Mucosa of rectum (tissue), 2 donors: ENCODE measurements at regions not wholly inside any gene's neighbourhood (a gene's known extent, or its start where the extent isn't known, plus 50 kb on each side); places are given as distances from the start of the nearest gene placed in this dataset.
"Not testable (repeated sequence)": the region's sequence is repeated elsewhere in the genome, so short reads cannot be mapped to it uniquely, and the experiment has no call there.

Source experiments
- H3K27ac ChIP-seq, 2 donors: one replicate each; pipeline ENCODE4 v1.7.0; 2013; ENCODE audit warnings: inconsistent platforms in 2 of 2, low read depth in 2 of 2, low read length in 2 of 2
- H3K27me3 ChIP-seq, 2 donors: one replicate each; pipeline ENCODE4 v1.7.0; 2013; ENCODE audit warnings: low read length in 2 of 2; ENCODE audit not compliant: control insufficient read depth in 2 of 2, insufficient read depth in 2 of 2
- H3K36me3 ChIP-seq, 2 donors: one replicate each; pipeline ENCODE4 v1.7.0; 2013; ENCODE audit warnings: low read length in 2 of 2; ENCODE audit not compliant: control insufficient read depth in 2 of 2, insufficient read depth in 2 of 2
- H3K4me1 ChIP-seq, 2 donors: one replicate each; pipeline ENCODE4 v1.7.0; 2013; ENCODE audit warnings: low read length in 2 of 2, mild to moderate bottlenecking in 1 of 2; ENCODE audit not compliant: control insufficient read depth in 2 of 2, insufficient read depth in 2 of 2
- H3K4me3 ChIP-seq, 2 donors: one replicate each; pipeline ENCODE4 v1.7.0; 2013; ENCODE audit warnings: low read length in 2 of 2
- H3K9ac ChIP-seq, 2 donors: one replicate each; pipeline ENCODE4 v1.7.0; 2013; ENCODE audit warnings: low read length in 2 of 2, low read depth in 1 of 2, mild to moderate bottlenecking in 1 of 2
- H3K9me3 ChIP-seq, 2 donors: one replicate each; pipeline ENCODE4 v1.7.0; 2013; ENCODE audit warnings: low read length in 2 of 2; ENCODE audit not compliant: control insufficient read depth in 2 of 2
- donor health status: healthy.
- donor health status: Normal muscosa, but diverticular disease.

DNA sequence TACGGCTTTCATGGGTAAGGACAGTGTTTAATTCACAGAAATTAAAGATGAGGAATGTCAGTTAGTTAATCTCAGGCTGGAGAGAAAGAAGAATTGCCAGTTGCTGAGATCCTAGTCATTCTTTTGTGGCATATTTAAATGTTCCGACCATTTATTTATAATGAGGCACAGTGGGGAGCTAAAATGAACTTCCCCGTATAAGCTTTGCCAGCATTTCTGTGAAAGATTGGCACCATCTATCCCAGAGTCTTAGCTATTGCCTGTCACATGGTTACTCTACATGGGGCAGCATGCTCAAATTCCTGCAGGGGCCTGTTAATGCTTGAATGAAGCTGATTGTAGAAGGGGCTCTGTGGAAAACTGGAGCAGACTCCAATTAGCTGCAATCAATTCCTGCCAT lies 314.1 kb downstream of the PRELID2 start:
- Histone ChIP-seq H3K9me3 (no peaks in the 10 kb centered on the region), H3K4me1 (no peaks in the 10 kb centered on the region), H3K27ac (no peak overlapping the region), H3K27me3 (no peaks in the 10 kb centered on the region), H3K9ac (no peak overlapping the region), H3K4me3 (no peak overlapping the region), H3K36me3 (no peaks in the 10 kb centered on the region)

DNA sequence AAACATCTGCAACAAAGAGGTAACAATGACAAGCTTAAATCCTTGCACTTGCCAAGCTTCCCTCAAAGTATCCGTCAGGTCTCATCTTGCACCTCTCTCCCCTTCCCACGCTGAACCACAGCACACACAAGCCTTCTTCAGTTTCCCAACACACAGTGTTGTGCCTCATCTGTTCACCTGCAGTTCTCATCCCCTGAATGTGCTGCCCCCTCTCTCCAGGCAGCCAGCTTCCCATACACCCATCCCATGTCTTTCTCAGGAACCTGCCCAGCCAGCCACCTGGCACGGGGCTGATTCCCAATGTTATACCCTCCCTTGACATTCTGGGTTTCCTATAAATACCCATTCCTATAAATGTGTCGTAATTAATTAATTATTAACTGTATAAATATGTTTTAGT lies 314.8 kb downstream of the PRELID2 start:
- no peak overlapping the region for H3K4me3 ChIP-seq
- H3K27me3 ChIP-seq: no peaks in the 10 kb centered on the region
- no peak overlapping the region for H3K9ac ChIP-seq
- no peaks in the 10 kb centered on the region for H3K4me1 ChIP-seq
- H3K36me3 ChIP-seq: no peaks in the 10 kb centered on the region
- no peak overlapping the region for H3K27ac ChIP-seq
- H3K9me3 ChIP-seq: no peaks in the 10 kb centered on the region

DNA sequence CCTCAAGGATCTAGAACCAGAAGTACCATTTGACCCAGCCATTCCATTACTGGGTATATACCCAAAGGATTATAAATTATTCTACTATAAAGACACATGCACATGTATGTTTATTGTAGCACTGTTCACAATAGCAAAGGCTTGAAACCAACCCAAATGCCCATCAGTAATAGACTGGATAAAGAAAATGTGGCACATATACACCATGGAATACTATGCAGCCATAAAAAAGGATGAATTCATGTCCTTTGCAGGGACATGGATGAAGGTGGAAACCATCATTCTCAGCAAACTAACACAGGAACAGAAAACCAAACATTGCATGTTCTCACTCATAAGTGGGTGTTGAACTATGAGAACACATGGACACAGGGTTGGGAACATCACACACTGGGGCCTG lies 317.6 kb downstream of the PRELID2 start:
- H3K9me3 ChIP-seq, H3K27ac ChIP-seq, H3K9ac ChIP-seq, H3K4me3 ChIP-seq, H3K4me1 ChIP-seq, H3K36me3 ChIP-seq, H3K27me3 ChIP-seq: not testable (repeated sequence)

DNA sequence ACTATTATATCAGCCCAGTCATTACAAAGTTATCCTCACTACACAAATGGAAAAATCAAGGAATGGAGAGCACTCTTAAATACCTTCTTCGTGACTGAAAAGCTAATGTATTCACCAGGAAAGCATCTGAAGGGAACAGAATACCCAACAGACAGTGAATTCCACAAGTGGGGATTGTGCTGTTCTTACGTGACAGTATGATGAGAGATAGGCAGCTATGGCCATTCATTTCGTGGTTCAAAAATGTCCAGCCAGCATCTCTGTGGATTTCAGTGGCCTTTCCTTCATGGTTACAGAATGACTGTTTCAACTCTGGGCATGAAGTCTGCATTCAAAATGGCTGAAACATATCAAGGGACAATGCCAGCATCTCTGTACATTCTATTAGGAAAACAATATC lies 323.8 kb downstream of the PRELID2 start:
- Histone ChIP-seq H3K4me1 (no peaks in the 10 kb centered on the region), H3K27ac (no peak overlapping the region), H3K9ac (no peak overlapping the region), H3K9me3 (no peaks in the 10 kb centered on the region), H3K4me3 (no peak overlapping the region), H3K36me3 (no peaks in the 10 kb centered on the region), H3K27me3 (no peaks in the 10 kb centered on the region)

DNA sequence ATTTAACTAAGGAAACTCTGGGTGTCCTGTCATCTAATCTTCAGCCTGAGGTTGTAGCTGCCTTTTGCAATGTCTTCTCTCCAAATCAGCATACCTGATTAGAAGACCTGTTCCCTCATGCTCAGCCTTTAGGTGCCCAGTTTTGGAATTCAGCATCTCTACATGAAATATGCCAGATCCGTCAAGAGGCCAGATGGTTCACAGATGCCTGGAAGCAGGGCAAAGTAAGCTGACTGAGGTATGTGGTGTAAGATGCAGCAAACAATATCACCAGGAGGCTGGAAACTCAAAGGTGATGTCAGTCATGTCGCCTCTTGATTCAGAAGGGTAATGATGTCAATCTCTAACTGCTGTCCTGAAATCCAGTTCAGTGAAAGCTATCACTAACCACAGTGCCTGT lies 324.4 kb downstream of the PRELID2 start:
- no peak overlapping the region for H3K4me3 ChIP-seq
- H3K4me1 ChIP-seq: no peaks in the 10 kb centered on the region
- H3K27ac ChIP-seq: no peak overlapping the region
- H3K9ac ChIP-seq: no peak overlapping the region
- H3K27me3 ChIP-seq: no peaks in the 10 kb centered on the region
- H3K9me3 ChIP-seq: no peaks in the 10 kb centered on the region
- no peaks in the 10 kb centered on the region for H3K36me3 ChIP-seq

DNA sequence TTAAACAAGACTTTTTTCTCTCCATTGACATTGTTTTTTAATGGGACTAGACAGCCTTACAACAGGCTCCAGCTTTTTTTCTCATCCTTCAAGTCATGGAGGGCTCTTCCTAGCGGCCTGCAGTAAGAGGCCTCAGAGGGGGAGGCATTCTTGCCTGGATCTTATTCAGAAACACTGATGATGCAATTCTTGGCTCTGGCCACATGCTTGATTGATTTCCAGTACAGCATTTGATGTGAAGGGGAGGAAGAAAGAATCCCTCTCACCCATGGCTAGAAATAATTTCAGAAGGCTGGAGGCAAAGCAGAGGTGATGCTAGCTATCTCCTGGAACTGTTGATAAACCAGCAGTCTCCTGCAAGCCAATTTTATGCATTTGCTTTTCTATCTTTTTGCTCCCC lies 324.8 kb downstream of the PRELID2 start:
- no peaks in the 10 kb centered on the region for H3K27me3 ChIP-seq
- no peak overlapping the region for H3K4me3 ChIP-seq
- H3K4me1 ChIP-seq: no peaks in the 10 kb centered on the region
- H3K9me3 ChIP-seq: no peaks in the 10 kb centered on the region
- H3K36me3 ChIP-seq: no peaks in the 10 kb centered on the region
- no peak overlapping the region for H3K27ac ChIP-seq
- no peak overlapping the region for H3K9ac ChIP-seq

DNA sequence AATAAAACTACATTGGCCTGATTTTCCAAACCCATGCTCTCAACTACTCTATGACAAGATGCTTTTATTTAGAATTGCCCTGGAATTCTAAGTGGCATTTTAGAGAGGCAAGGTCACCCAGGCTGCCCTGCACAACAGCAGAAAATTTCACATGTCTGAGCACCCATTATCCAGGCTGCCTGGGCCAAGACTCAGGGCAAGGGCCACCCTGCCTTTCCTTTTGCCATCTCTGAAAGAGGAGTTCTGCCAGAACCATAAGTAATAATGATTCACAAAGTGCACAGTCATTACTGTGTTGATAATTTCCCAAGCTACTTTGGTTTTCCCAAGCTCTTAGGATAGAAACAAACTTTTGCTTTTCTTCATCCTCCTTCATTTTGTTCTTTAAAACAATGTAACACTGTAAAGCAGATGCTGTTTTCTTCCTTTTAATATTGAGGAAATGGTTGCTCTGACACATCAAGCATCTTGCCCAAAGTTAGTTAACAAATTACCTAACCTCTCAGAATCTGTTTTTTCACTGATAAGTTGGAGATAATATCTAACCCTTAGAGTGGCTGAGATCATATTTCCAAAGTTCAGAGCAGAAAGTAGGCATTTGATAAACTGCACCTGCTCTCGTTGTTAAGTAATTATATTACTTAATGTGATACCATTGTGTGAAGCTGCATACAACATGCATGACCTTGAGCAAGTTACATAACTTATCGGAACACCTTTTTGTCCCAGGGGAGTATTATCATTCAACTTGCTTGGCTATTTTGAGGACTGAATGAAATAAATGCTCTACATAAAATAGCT lies 325.6 kb downstream of the PRELID2 start:
- Histone ChIP-seq H3K9ac (no peak overlapping the region), H3K27me3 (no peaks in the 10 kb centered on the region), H3K4me3 (no peak overlapping the region), H3K27ac (no peak overlapping the region), H3K9me3 (no peaks in the 10 kb centered on the region), H3K36me3 (no peaks in the 10 kb centered on the region), H3K4me1 (no peaks in the 10 kb centered on the region)

DNA sequence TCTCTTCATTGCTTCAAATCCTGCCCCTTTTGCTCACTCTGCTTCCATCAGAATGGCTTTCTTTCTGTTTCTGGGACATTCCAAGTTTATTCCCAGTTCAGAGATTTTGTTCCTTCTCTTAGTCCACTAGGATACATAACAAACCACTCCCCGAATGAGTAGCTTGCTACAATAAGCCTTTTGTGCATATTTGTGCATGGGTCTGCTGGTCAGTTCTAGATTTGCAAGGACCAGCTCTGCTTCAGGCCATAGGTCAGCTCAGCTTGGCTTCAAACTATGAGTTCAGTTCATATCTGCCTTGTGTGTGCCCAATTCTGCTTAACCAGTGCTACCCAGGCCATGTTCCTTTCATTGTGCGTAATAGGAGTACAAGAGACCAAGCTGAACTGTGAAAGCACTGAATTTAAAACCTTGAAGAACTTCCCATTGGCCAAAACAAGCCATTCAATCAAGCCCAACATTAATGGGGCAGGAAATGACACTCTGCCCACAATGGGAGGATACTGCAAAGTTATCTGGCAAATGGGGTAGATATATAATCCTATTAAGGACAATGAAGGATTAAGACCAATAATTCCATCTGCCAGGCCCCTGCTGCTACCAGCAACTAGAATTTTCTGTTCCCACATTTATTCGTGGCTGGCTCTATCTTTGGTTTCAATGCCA lies 328.8 kb downstream of the PRELID2 start:
- Histone ChIP-seq H3K9ac (no peak overlapping the region), H3K4me3 (no peak overlapping the region), H3K4me1 (no peaks in the 10 kb centered on the region), H3K27ac (no peak overlapping the region), H3K36me3 (no peaks in the 10 kb centered on the region), H3K9me3 (no peaks in the 10 kb centered on the region), H3K27me3 (no peaks in the 10 kb centered on the region)

DNA sequence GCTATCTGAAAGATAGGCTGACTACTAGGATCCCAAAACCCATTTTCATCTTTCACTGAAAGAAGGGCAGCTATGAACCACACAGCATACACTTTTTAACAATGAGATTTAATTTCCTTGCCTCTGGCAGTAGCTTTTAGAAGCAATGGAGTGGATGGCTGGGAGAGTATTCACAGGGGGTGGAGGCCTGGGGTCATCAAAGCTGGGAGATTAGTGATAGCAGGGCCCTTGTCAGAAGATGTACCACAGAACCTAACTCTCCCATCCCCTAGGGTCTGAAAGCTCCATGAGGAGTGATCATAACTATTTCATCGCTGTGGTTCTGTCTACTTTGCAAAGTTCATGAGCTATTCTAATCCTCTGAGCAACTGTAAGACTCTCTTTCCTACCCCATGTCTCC lies 332.2 kb downstream of the PRELID2 start:
- no peaks in the 10 kb centered on the region for H3K27me3 ChIP-seq
- no peak overlapping the region for H3K4me3 ChIP-seq
- H3K36me3 ChIP-seq: no peaks in the 10 kb centered on the region
- no peak overlapping the region for H3K9ac ChIP-seq
- no peaks in the 10 kb centered on the region for H3K9me3 ChIP-seq
- H3K27ac ChIP-seq: no peak overlapping the region
- no peaks in the 10 kb centered on the region for H3K4me1 ChIP-seq

DNA sequence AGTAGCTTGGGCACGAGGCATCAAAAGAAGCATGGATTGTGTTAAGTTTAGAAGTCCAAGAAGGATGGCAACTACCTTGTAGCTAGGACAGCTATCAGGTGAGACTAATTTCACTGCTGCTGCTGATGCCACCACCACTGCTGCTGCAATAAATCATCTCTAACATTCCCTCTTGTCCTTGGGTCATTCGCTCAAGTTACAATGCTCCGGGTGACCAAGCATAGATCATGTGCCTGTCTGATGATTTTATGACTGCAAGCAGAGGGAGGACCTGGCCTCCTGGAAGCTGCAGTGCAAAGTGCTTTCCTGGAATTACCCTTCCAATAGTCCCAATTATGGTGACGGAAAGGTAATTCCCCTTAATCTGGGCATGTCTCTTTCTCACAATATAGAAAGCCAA lies 334.4 kb downstream of the PRELID2 start:
- Histone ChIP-seq H3K4me3 (no peak overlapping the region), H3K27ac (peak overlapping the region; percentile 24 to 25), H3K36me3 (no peaks in the 10 kb centered on the region), H3K4me1 (no peaks in the 10 kb centered on the region), H3K9ac (no peak overlapping the region), H3K27me3 (no peaks in the 10 kb centered on the region), H3K9me3 (no peaks in the 10 kb centered on the region)
